Body of pancreas (tissue), 4 donors: ENCODE measurements at regions not wholly inside any gene's neighbourhood (a gene's known extent, or its start where the extent isn't known, plus 50 kb on each side); places are given as distances from the start of the nearest gene placed in this dataset.

ENCODE experiments used
- CTCF ChIP-seq, 7 experiments: fragments of 450-650 bp in 4 of 7; fragments of 200-600 bp in 3 of 7; sonication (generic) in 3 of 7; IDR thresholded peaks; one replicate each; pipeline ENCODE4 v1.5.1; 2016 to 2019; ENCODE audit warnings: antibody characterized with exemption in 7 of 7
- POLR2A ChIP-seq, 3 donors: fragments of 450-650 bp; IDR thresholded peaks; one replicate each; pipeline ENCODE4 v1.6.1; 2016; ENCODE audit warnings: antibody characterized with exemption in 3 of 3, mild to moderate bottlenecking in 2 of 3

DNA sequence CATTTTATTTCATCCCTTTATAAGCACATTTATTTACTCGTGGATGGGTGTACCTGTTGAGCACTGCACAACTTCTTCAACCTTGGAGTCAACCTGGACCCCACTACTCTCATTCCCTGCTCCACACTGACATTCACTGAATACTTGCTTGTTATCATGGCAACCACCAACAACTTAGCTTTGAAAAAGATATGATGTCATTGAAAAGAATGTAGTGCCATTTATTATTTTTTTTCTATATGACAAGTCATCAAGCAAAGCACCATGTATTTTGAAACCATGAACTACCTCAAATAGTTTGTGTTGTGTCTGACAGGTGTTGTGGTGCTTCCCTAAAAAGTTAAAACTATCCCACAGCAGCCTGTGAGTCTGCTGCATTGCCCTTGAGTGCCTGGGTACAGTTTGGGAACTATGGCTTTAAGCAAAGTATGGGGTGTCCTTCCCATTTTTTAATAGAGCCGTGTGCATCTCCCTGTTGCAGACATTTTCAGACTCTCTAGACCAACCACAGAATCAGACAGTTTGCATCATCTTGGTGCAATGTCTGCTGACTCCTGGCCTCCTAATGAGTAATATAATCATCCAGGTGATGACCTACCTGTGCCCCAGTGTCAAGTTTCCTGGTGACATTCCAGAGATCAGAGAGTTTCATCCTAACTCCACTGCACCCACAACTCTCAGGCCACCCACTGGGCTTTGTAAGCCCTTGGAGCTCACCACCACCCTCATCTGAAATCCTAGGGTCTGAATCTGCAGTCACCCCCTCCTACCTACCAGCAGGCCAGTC lies 339.7 kb upstream of the PROX1 start:
- TF ChIP-seq CTCF (IDR thresholded peaks at IDR 0.05) (no peak), POLR2A (IDR thresholded peaks at IDR 0.05) (no peak)
